ENCODE measurements at regions not wholly inside any gene's neighbourhood (a gene's known extent, or its start where the extent isn't known, plus 50 kb on each side); places are given as distances from the start of the nearest gene placed in this dataset.

- 0 out of 2 replicates have a peak overlapping the region, but pooled peaks have one; percentile 4 for H3K4me2 ChIP-seq (ENCODE audit: low read length)
Observed at GRCh38 chr11:7874056-7874455, 57.0 kb downstream of the OR10A6 start.

DNA sequence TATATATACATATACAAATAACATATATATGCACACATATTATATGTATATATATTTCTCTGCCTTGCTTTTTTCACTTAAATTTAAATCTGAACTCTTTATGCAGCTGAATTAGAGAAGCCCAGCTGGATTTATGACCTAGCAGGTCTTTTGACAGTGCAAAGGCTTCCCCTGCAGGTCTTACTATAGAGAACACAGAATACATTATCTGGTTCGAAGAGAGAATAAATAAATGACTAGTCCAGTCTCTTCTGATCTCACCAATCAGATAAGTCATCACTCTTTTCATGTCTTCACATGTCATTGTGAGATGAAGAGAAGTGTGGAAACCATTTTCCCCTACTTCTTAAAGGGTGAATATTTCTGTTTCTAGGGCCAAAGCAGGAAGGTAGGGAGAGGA, 58.2 kb downstream of the OR10A6 start:
- Histone ChIP-seq H3K9me3 (ENCODE audit: control insufficient read depth, insufficient read depth, low read length) (peaks cover 5% of the 10 kb centered on the region; the same call in 1 of the 2 replicates), H3K4me3 (ENCODE audit: low read length) (peak overlapping the region; percentile 9; the same call in 1 of the 2 replicates), H3K27me3 (ENCODE audit: control insufficient read depth, low read length) (no peaks in the 10 kb centered on the region), H3K9me2 (replicated peaks; ENCODE audit: control insufficient read depth, low read length) (no peaks in the 10 kb centered on the region), H3F3A (ENCODE audit: control insufficient read depth, insufficient read depth) (peaks cover 6% of the 10 kb centered on the region), H3K79me2 (ENCODE audit: control insufficient read depth, low read length) (no peaks in the 10 kb centered on the region), H4K20me1 (ENCODE audit: control insufficient read depth, insufficient read depth, low read depth, low read length) (no peaks in the 10 kb centered on the region), H3K36me3 (ENCODE audit: control insufficient read depth, low read length) (peaks cover 15% of the 10 kb centered on the region), H3K4me2 (ENCODE audit: low read length) (peak overlapping the region; percentile 25; the same call in 1 of the 2 replicates), H3K27ac (ENCODE audit: low read depth, low read length) (no peak overlapping the region; the same call in 1 of the 2 replicates), H3K4me1 (ENCODE audit: control insufficient read depth, low read length) (peaks cover 38% of the 10 kb centered on the region)
- TF ChIP-seq EZH2phosphoT487 (IDR thresholded peaks at IDR 0.05; ENCODE audit: borderline replicate concordance, low read length) = no peak
- TF ChIP-seq, protein P1, sequence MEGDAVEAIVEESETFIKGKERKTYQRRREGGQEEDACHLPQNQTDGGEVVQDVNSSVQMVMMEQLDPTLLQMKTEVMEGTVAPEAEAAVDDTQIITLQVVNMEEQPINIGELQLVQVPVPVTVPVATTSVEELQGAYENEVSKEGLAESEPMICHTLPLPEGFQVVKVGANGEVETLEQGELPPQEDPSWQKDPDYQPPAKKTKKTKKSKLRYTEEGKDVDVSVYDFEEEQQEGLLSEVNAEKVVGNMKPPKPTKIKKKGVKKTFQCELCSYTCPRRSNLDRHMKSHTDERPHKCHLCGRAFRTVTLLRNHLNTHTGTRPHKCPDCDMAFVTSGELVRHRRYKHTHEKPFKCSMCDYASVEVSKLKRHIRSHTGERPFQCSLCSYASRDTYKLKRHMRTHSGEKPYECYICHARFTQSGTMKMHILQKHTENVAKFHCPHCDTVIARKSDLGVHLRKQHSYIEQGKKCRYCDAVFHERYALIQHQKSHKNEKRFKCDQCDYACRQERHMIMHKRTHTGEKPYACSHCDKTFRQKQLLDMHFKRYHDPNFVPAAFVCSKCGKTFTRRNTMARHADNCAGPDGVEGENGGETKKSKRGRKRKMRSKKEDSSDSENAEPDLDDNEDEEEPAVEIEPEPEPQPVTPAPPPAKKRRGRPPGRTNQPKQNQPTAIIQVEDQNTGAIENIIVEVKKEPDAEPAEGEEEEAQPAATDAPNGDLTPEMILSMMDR (IDR thresholded peaks at IDR 0.05; ENCODE audit: low read depth, low read length, poor library complexity, severe bottlenecking) = no peak

More at GRCh38 chr11:7874056-7874455, 57.0 kb downstream of the OR10A6 start:
- Histone ChIP-seq H3K4me3 (ENCODE audit: low read length) (no peak overlapping the region), H3K27ac (ENCODE audit: low read depth, low read length) (peak overlapping the region; percentile 7; the same call in 1 of the 2 replicates), H3K27me3 (ENCODE audit: control insufficient read depth, low read length) (no peaks in the 10 kb centered on the region), H3K79me2 (ENCODE audit: control insufficient read depth, low read length) (no peaks in the 10 kb centered on the region), H3K36me3 (ENCODE audit: control insufficient read depth, low read length) (peaks cover 15% of the 10 kb centered on the region), H3K9me3 (ENCODE audit: control insufficient read depth, insufficient read depth, low read length) (peaks cover 5% of the 10 kb centered on the region; the same call in 1 of the 2 replicates), H3K4me1 (ENCODE audit: control insufficient read depth, low read length) (peaks cover 50% of the 10 kb centered on the region), H4K20me1 (ENCODE audit: control insufficient read depth, insufficient read depth, low read depth, low read length) (no peaks in the 10 kb centered on the region), H3K9me2 (replicated peaks; ENCODE audit: control insufficient read depth, low read length) (no peaks in the 10 kb centered on the region), H3F3A (ENCODE audit: control insufficient read depth, insufficient read depth) (peaks cover 7% of the 10 kb centered on the region)
- TF ChIP-seq EZH2phosphoT487 (IDR thresholded peaks at IDR 0.05; ENCODE audit: borderline replicate concordance, low read length) = no peak
- TF ChIP-seq, protein P1 (IDR thresholded peaks at IDR 0.05; ENCODE audit: low read depth, low read length, poor library complexity, severe bottlenecking) = no peak

DNA sequence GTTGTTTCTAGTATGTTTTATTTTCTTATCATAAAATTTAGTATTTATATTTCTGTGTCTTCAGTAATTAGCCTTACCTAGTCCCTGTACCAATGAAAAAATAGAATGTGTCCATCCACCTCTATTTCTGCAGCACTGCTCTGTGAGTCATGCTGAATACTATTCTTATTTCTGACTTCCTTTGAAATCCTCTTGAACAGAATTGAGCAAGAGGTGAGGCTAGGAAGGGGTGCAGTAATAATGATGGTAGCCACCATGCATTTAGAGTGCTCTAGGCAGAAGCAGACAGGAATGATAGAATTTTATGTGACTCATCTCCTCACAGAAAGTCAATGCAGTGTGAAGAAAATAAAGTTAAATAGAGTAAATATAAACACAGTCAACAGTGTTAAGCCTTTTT, 60.0 kb downstream of the OR10A6 start:
- H3K9me2 ChIP-seq (replicated peaks; ENCODE audit: control insufficient read depth, low read length) = no peaks in the 10 kb centered on the region
- H3K36me3 ChIP-seq (ENCODE audit: control insufficient read depth, low read length) = peaks cover 14% of the 10 kb centered on the region
- peaks cover 33% of the 10 kb centered on the region for H3K4me1 ChIP-seq (ENCODE audit: control insufficient read depth, low read length)
- H4K20me1 ChIP-seq (ENCODE audit: control insufficient read depth, insufficient read depth, low read depth, low read length) = no peaks in the 10 kb centered on the region
- no peak overlapping the region for H3K4me3 ChIP-seq (ENCODE audit: low read length)
- peaks cover under 1% of the 10 kb centered on the region; the same call in 1 of the 2 replicates for H3F3A ChIP-seq (ENCODE audit: control insufficient read depth, insufficient read depth)
- H3K27me3 ChIP-seq (ENCODE audit: control insufficient read depth, low read length) = no peaks in the 10 kb centered on the region
- H3K9me3 ChIP-seq (ENCODE audit: control insufficient read depth, insufficient read depth, low read length) = peaks cover 4% of the 10 kb centered on the region; the same call in 1 of the 2 replicates
- no peak overlapping the region for H3K4me2 ChIP-seq (ENCODE audit: low read length)
- TF ChIP-seq, protein P1 (IDR thresholded peaks at IDR 0.05; ENCODE audit: low read depth, low read length, poor library complexity, severe bottlenecking) = no peak
- no peak for TF ChIP-seq EZH2phosphoT487 (IDR thresholded peaks at IDR 0.05; ENCODE audit: borderline replicate concordance, low read length)
- H3K79me2 ChIP-seq (ENCODE audit: control insufficient read depth, low read length) = no peaks in the 10 kb centered on the region
- no peak overlapping the region for H3K27ac ChIP-seq (ENCODE audit: low read depth, low read length)
